GM21423 (cell line): ENCODE measurements at regions not wholly inside any gene's neighbourhood (a gene's known extent, or its start where the extent isn't known, plus 50 kb on each side); places are given as distances from the start of the nearest gene placed in this dataset.
"Not testable (repeated sequence)": the region's sequence is repeated elsewhere in the genome, so short reads cannot be mapped to it uniquely, and the experiment has no call there.

Source experiments
- ATAC-seq: cut with Tn5 transposase; IDR thresholded peaks from one replicate; pipeline ENCODE4 v1.9.1; 2021; ENCODE audit warnings: mild to moderate bottlenecking, moderate library complexity; ENCODE audit not compliant: unreplicated experiment

DNA sequence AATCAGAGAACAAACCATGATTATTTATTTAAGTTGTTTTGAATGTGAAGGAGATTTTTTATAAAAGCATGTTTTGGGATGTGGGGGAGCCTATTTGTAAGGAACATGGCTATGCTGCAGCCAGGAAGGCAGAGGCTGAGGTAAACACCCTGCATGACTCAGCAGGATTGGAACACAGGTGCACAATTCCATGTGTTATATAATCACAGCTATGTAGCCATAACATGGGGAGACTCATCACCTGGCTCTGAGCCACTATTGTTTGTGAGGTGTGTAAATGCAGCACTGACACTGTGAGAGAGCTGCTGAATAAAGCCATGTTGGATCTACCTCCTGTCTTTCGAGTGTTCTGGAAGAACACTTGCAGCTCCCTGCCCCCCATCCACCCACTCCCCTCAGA lies 1009.8 kb downstream of the DNAH5 start:
- no peak for ATAC-seq

DNA sequence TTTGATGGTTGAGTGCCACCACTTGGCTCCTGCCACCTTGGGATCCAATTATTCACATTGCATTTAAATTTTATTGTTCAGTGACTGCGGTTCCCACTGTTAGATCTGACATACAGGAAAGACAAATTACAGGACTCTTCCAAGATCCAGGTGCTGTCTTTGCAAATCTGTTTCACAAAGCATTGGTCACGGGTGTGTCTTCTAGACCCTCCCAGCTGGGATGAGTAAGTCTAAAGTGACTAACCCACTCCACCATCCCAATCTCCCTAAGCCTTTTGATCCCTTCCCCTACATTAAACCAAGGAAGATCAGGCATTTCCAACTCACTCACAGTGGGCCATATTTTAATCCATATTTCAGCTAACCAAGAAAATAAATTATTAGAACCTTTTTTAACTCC lies 1016.3 kb upstream of the CTNND2 start:
- no peak for ATAC-seq

- no peak for ATAC-seq
Measured at GRCh38 chr5:12911156-12911555, 1006.9 kb upstream of the CTNND2 start.

DNA sequence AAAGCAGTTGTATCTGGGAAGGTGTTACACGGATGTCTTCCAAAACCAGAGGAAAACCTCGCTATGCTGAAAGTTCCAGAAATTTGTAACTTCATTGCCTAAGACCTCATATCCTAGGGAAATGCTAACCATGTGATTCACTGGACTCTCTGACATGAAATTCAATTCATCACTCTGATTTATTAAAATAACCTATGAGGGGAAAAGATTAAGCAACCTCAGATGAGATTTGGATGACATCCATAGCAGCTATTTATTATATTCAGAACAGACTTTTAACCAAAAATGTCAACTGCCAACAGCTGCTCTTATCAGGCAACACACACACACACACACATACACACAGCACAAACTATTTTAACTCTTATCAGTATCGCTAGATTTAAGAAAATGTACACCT lies 1006.4 kb upstream of the CTNND2 start:
- no peak for ATAC-seq

DNA sequence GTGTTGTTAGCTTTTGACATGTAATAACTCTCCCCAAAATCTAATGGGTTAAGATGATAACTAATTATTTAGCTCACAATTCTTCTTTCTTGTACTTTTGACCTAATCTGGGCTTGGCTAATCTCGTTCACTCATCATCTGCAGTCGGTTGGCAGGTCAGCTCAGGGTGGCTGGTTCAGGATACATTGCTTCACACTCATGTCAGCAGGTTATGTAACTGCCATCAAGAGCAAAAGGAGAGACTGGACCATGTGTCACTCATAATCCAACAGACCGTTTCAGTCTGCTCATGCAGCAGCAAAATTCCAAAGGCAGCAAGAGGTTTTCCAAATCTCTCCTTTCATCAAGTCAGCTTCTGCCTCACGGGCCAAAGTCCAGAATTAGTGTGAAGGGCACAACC lies 998.4 kb upstream of the CTNND2 start:
- ATAC-seq, result no peak

DNA sequence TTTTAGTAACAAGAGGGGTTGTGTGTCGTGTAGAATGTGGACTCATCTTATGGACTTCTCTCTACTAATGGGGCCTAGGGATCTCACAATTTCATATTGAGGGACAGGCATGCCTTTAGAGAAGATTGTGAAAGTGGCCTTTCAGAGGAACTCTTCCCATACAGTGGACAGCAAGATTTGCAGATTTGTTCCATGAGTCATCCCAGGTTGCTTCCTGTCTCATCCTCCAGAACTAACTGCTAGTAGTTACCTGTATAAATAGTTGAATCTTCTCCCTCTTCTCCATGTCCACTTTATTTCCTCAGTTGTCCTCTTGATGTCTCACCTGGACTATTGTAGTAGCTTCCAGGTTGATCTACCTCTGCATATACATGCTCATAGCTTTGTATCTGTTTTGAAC lies 997.5 kb upstream of the CTNND2 start:
- no peak for ATAC-seq

GRCh38 chr5:12896086-12896485 lies 991.8 kb upstream of the CTNND2 start:
- ATAC-seq, result no peak

DNA sequence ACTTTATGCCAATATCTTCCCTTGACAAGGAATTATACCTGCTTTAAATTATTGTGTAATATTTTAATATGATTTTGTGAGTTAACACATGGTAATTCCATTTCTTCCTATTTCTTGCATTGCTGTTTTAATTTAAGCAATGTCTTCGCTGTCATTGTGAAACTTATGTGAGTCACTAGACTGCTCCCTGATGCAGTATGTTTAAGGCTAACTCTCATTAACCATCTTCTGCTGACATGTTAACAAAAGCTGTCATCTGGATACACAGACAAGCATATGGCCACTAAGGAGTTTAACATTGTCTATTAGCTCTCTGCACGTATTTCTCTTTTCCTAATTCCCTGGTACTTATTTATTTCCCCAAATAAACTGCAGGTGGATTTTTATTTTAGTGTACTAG lies 980.8 kb upstream of the CTNND2 start:
- ATAC-seq, result no peak

GRCh38 chr5:12883395-12883794 lies 979.1 kb upstream of the CTNND2 start:
- ATAC-seq, result no peak

GRCh38 chr5:12876541-12877298 lies 972.5 kb upstream of the CTNND2 start:
- ATAC-seq, result no peak

- ATAC-seq, result peak; percentile 66
Measured at GRCh38 chr5:12870872-12871539, 966.8 kb upstream of the CTNND2 start.

DNA sequence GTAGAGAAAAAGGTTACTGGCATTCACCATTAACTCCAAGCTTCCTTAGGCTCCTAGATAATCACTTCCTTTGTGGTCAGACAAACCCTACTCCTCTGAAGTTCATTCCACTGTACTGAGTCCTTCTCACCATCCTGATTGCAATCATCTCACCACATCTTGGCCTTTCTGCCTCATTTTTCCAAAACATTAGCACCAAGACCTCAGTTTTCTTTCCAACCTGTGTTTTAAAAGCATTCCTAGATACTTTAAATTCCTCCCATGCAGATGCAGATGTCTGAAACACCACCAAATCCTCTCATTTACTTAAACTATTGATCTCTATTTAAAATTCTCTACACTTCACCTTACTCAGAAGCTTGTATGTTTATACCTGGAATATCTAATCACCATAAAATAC lies 961.3 kb upstream of the CTNND2 start:
- no peak for ATAC-seq

- ATAC-seq, result no peak
Measured at GRCh38 chr5:12861886-12862654, 957.8 kb upstream of the CTNND2 start.

GRCh38 chr5:12856105-12856504 lies 951.9 kb upstream of the CTNND2 start:
- not testable (repeated sequence) for ATAC-seq

GRCh38 chr5:12854386-12854785 lies 950.1 kb upstream of the CTNND2 start:
- no peak for ATAC-seq

DNA sequence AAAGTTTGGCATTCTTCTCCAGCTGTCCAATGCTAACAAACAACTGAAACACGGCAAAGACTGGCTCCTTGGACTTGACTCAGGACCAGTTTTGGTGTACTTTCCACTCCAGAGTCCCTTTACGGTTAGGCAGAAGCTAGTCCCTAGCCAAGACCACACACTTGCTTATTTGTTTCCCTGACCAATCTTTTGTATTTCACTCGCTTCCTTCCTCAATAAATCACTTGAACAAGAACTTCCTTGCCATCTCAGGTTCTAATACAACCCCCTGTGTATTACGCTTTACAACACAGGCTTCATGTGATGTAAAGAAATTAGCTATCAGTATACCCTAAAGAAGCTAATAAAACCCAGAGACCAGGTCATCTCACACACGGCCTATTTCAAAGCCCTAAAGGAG lies 947.5 kb upstream of the CTNND2 start:
- no peak for ATAC-seq

DNA sequence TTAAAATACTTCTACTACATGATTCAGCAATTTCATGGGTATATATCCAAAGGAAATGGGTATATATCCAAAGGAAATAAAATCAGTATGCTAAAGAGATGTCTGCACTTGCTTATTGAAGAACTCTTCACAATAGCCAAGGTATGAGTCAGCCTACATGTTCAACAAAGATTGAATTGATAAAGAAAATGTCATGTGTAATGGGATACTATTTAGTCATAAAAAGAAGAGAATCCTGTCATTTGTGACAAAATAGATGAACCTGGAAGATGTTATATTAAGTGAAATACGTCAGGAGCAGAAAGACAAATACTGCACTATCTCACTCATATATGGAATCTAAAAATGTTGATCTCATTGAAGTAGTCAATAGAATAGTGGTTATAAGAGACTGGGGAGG lies 944.5 kb upstream of the CTNND2 start:
- ATAC-seq, result no peak

DNA sequence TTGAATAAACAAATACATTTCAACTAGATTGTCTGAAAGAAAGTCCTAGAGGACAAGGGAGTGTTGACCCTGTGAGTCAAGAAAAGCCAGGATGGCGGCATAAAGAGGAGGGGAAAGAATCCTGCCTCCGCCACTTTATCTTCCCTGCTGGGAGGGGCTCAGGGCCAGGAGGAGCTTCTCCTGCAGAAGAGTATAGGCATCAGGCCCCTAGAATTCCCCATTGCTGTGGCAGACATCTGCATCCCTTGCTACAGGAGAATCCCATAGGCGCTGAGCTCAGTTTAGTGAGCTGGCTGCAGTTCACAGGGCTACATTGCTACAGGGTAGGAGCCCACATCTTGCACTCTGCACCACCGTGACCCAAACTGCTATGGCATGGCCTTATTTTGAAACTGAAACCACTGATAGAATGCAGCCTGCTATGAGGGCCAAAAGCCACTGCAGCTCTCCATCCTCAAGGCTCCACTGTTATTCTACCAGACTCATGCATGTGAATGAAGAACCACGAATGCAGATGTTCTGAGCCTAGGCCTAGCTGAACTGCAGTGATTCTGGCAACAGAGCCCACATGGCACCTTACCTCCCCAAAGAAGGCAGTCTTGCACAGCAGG lies 941.4 kb upstream of the CTNND2 start:
- no peak for ATAC-seq

DNA sequence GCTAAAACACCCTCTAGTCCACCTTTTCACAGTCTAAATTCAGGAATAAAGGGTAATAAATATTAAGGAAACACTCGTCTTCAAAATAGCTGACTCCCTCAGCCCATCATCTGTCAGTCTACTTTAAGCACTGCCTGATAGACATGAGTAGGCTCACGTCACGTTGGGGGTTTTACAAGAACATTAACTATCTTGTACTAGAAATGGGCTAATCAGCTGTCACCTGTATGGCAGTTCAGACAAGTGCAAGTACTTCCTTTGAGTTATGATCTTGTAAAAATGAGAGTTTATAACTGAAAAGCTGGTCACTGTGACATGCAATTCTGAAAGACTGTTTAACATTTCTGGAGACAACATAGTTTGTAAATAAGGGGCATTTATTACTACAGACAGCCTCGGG lies 936.7 kb upstream of the CTNND2 start:
- no peak for ATAC-seq

- no peak for ATAC-seq
Measured at GRCh38 chr5:12837592-12837991, 933.3 kb upstream of the CTNND2 start.

DNA sequence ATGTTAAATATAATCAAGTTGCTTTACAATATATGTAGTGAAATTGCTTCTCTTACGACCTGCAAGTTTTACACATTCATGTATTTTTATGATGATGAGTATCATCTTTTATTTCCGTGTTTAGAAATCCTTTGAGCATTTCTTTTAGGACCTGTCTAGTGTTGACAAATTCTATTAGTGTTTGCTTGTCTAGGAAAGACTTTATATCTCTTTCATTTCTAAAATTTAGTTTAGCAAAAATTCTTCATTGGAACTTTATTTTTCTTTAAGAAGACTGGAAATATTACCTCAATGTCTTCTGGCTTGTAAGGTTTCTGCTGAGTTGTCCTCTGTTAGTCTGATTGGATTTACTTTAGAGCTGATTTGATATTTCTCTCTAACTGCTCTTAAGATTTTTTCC lies 920.9 kb upstream of the CTNND2 start:
- ATAC-seq, result no peak
